NB4 (cell line): ENCODE measurements at regions not wholly inside any gene's neighbourhood (a gene's known extent, or its start where the extent isn't known, plus 50 kb on each side); places are given as distances from the start of the nearest gene placed in this dataset.

Source experiments
- DNase-seq: peaks from one replicate; pipeline ENCODE4 v3.0.0; 2010; ENCODE audit warnings: low read depth
- H3K4me3 ChIP-seq: one replicate; pipeline ENCODE4 v1.5.1; 2011; ENCODE audit warnings: mild to moderate bottlenecking, low read depth, low read length, moderate library complexity
- CTCF ChIP-seq: IDR thresholded peaks from one replicate; pipeline ENCODE4 v1.5.1; 2012; ENCODE audit warnings: low read depth, low read length
- MAX ChIP-seq: IDR thresholded peaks from 2 replicates; pipeline ENCODE4 v1.6.1; 2011; ENCODE audit warnings: low read depth, low read length
- MYC ChIP-seq: IDR thresholded peaks from 2 replicates; pipeline ENCODE4 v1.6.1; 2011; ENCODE audit warnings: low read depth, low read length
- POLR2A ChIP-seq: IDR thresholded peaks from 2 replicates; pipeline ENCODE4 v1.6.1; 2011; ENCODE audit warnings: mild to moderate bottlenecking; ENCODE audit not compliant: insufficient read length; ENCODE audit errors: extremely low read depth

GRCh38 chr10:29089091-29089490 is 199.8 kb upstream of the LYZL1 start:
- no peak for TF ChIP-seq MYC
- TF ChIP-seq POLR2A = no peak
- TF ChIP-seq CTCF = no peak
- TF ChIP-seq MAX = no peak
- DNase-seq = no peak
- no peak overlapping the region for H3K4me3 ChIP-seq

GRCh38 chr10:29096303-29096824 is 192.5 kb upstream of the LYZL1 start:
- no peak for TF ChIP-seq CTCF
- TF ChIP-seq POLR2A = no peak
- TF ChIP-seq MYC = no peak
- TF ChIP-seq MAX = no peak
- no peak for DNase-seq
- no peak overlapping the region for H3K4me3 ChIP-seq

GRCh38 chr10:29098423-29098822 is 190.4 kb upstream of the LYZL1 start:
- DNase-seq = no peak
- TF ChIP-seq MAX (no peak), MYC (no peak), POLR2A (no peak), CTCF (no peak)
- H3K4me3 ChIP-seq = no peak overlapping the region

- DNase-seq = no peak
- TF ChIP-seq MAX = no peak
- H3K4me3 ChIP-seq = no peak overlapping the region
Measured at GRCh38 chr10:29099001-29099400, 189.9 kb upstream of the LYZL1 start.

GRCh38 chr10:29099415-29099814 is 189.5 kb upstream of the LYZL1 start:
- no peak overlapping the region for H3K4me3 ChIP-seq
- no peak for DNase-seq
- TF ChIP-seq CTCF = no peak
- TF ChIP-seq MAX = no peak
- TF ChIP-seq POLR2A = no peak
- no peak for TF ChIP-seq MYC

GRCh38 chr10:29100505-29100904 is 188.4 kb upstream of the LYZL1 start:
- DNase-seq = no peak
- TF ChIP-seq MAX = no peak
- no peak for TF ChIP-seq MYC
- TF ChIP-seq POLR2A = no peak
- no peak for TF ChIP-seq CTCF
- H3K4me3 ChIP-seq = no peak overlapping the region
